HepG2 (cell line): ENCODE measurements at regions not wholly inside any gene's neighbourhood (a gene's known extent, or its start where the extent isn't known, plus 50 kb on each side); places are given as distances from the start of the nearest gene placed in this dataset.
A peak's percentile ranks its signal among the peaks of the same experiment; 100 is the strongest.

ENCODE experiments used
- ATAC-seq: fragments of 200-7000 bp; cut with Tn5 transposase; 3 replicates; pipeline ENCODE4 v1.9.1; 2020; ENCODE audit warnings: mild to moderate bottlenecking, moderate library complexity
- BruUV-seq: library from RNA; stranded (reverse); fragments of 400-500 nt; replicated peaks from 2 replicates; lab custom pipeline; 2021; lab: Mats Ljungman, UMichigan
- CTCF ChIA-PET: fragments of 300-600 bp; formaldehyde crosslinking; extraction: SDS; loops from one replicate; lab custom pipeline; 2021; ENCODE audit warnings: low total read pairs, inconsistent platforms, low intra/inter-chr PET ratio; lab: Yijun Ruan, JAX
- POLR2A ChIA-PET: fragments of 350-600 bp; sonication (Branson Sonifier 250); formaldehyde crosslinking; loops from one replicate; lab custom pipeline; 2020; ENCODE audit warnings: antibody characterized with exemption, inconsistent platforms; lab: Yijun Ruan, JAX
- DNase-seq: peaks from one replicate; pipeline ENCODE4 v3.0.0-alpha.2; 2015; ENCODE audit warnings: low spot score
- FAIRE-seq: peaks from 3 replicates; lab custom pipeline; 2011; peaks lifted over from hg19 to GRCh38; lab: Jason Lieb, UNC
- H2AFZ ChIP-seq: one replicate; pipeline ENCODE4 v1.6.1; 2011; ENCODE audit warnings: low read length, inconsistent platforms
- H3K27ac ChIP-seq: fragments of 300-600 bp; 3 replicates; pipeline ENCODE4 v1.8.0; 2011; ENCODE audit warnings: mixed run types, mild to moderate bottlenecking, mixed read lengths, low read length, inconsistent platforms; ENCODE audit not compliant: insufficient read depth; ENCODE audit errors: extremely low read length
- H3K27me3 ChIP-seq, 2 experiments: fragments of 200-600 bp in 1 of 2; 2 replicates in 1 of 2; 3 replicates in 1 of 2; pipeline versions ENCODE4 v1.6.0 to v1.8.0; 2011; ENCODE audit warnings: low read length in 2 of 2, mild to moderate bottlenecking in 2 of 2, moderate library complexity in 2 of 2, inconsistent platforms in 1 of 2; ENCODE audit not compliant: insufficient read depth in 2 of 2, control insufficient read depth in 1 of 2
- H3K36me3 ChIP-seq, 2 experiments: fragments of 200-600 bp in 1 of 2; replicated peaks in 1 of 2; 2 replicates in 1 of 2; 3 replicates in 1 of 2; pipeline versions ENCODE4 v1.5.1 to v1.8.0; 2011; ENCODE audit warnings: low read length in 2 of 2, inconsistent platforms in 1 of 2; ENCODE audit not compliant: insufficient read depth in 2 of 2, control insufficient read depth in 1 of 2
- H3K4me1 ChIP-seq: 2 replicates; pipeline ENCODE4 v1.5.1; 2012; ENCODE audit warnings: low read length, inconsistent platforms; ENCODE audit not compliant: insufficient read depth
- H3K4me2 ChIP-seq: 2 replicates; pipeline ENCODE4 v1.6.0; 2011; ENCODE audit warnings: low read depth, low read length, inconsistent platforms
- H3K4me3 ChIP-seq, 3 experiments: fragments of 200-600 bp in 1 of 3; sonication (generic), shearing (Covaris generic) in 1 of 3; replicated peaks in 1 of 3; 2 replicates each; pipeline ENCODE4 v1.5.1; 2011 to 2016; ENCODE audit warnings: low read length in 3 of 3, inconsistent platforms in 2 of 3, low read depth in 2 of 3, mild to moderate bottlenecking in 2 of 3, control low read depth in 1 of 3, mixed read lengths in 1 of 3; ENCODE audit not compliant: insufficient read depth in 1 of 3
- H3K79me2 ChIP-seq: one replicate; pipeline ENCODE4 v1.6.1; 2011; ENCODE audit warnings: low read length, inconsistent platforms; ENCODE audit not compliant: insufficient read depth
- H3K9ac ChIP-seq: 2 replicates; pipeline ENCODE4 v1.6.0; 2011; ENCODE audit warnings: mild to moderate bottlenecking, low read depth, low read length, inconsistent platforms; ENCODE audit not compliant: insufficient read depth
- H3K9me3 ChIP-seq: 2 replicates; pipeline ENCODE4 v1.5.1; 2012; ENCODE audit warnings: mild to moderate bottlenecking, low read length
- H4K20me1 ChIP-seq: 2 replicates; pipeline ENCODE4 v1.6.0; 2011; ENCODE audit warnings: inconsistent platforms, mild to moderate bottlenecking, low read length, moderate library complexity; ENCODE audit not compliant: insufficient read depth
- HIC2 ChIP-seq: sonication (generic); formaldehyde crosslinking; IDR thresholded peaks from 2 replicates; pipeline ENCODE4 v1.9.0; 2022; ENCODE audit warnings: low read depth, missing genetic modification reagents
- MAFG ChIP-seq: sonication (generic); formaldehyde crosslinking; IDR thresholded peaks from 2 replicates; pipeline ENCODE4 v1.5.1; 2020; ENCODE audit warnings: mild to moderate bottlenecking, missing genetic modification reagents
- MTF2 ChIP-seq: sonication (generic); formaldehyde crosslinking; IDR thresholded peaks from 2 replicates; pipeline ENCODE4 v1.5.0; 2020; ENCODE audit warnings: missing genetic modification reagents, borderline replicate concordance
- PHF8 ChIP-seq: sonication (generic); formaldehyde crosslinking; IDR thresholded peaks from 2 replicates; pipeline ENCODE4 v1.5.0; 2020; ENCODE audit warnings: missing genetic modification reagents
- REST ChIP-seq, 2 experiments: IDR thresholded peaks; 2 replicates each; pipeline ENCODE4 v1.6.1; 2011 to 2012; ENCODE audit warnings: low read length in 2 of 2, borderline replicate concordance in 1 of 2, low read depth in 1 of 2, mild to moderate bottlenecking in 1 of 2, moderate library complexity in 1 of 2
- REXO4 ChIP-seq: sonication (generic); formaldehyde crosslinking; IDR thresholded peaks from 2 replicates; pipeline ENCODE4 v1.8.0; 2022; ENCODE audit warnings: missing genetic modification reagents, mild to moderate bottlenecking, borderline replicate concordance
- ZBTB37 ChIP-seq: sonication (generic); formaldehyde crosslinking; IDR thresholded peaks from 2 replicates; pipeline ENCODE4 v1.4.0; 2020; ENCODE audit warnings: mild to moderate bottlenecking, missing genetic modification reagents
- ZMYM2 ChIP-seq: sonication (generic); formaldehyde crosslinking; IDR thresholded peaks from 2 replicates; pipeline ENCODE4 v1.8.0; 2022; ENCODE audit warnings: mild to moderate bottlenecking, missing genetic modification reagents
- ZNF691 ChIP-seq: sonication (generic); formaldehyde crosslinking; IDR thresholded peaks from 2 replicates; pipeline ENCODE4 v1.4.0; 2020; ENCODE audit warnings: missing genetic modification reagents, low read depth, mild to moderate bottlenecking, borderline replicate concordance
- ZNF784 ChIP-seq: sonication (generic); formaldehyde crosslinking; IDR thresholded peaks from 2 replicates; pipeline ENCODE4 v1.5.1; 2020; ENCODE audit warnings: missing genetic modification reagents, mild to moderate bottlenecking, borderline replicate concordance
- WGBS: methylation state at CpG from one replicate; pipeline ENCODE4 v1.1.6; 2017; ENCODE audit warnings: low lambda C conversion rate; 5-methylcytosine and 5-hydroxymethylcytosine counted together
- in situ Hi-C: cut with HindIII; loops from 2 replicates; pipeline ENCODE4 v1.10.0; 2017; ENCODE audit warnings: low pct_unique_long_range_greater_than_20kb; ENCODE audit not compliant: extremely low pct_ligation_motif_present
- intact Hi-C: fragments of 100-400 bp; cut with micrococcal nuclease; formaldehyde crosslinking; loops from one replicate; pipeline ENCODE4 v1.10.0; 2022; ENCODE audit not compliant: unreplicated experiment

- 0 out of 2 replicates have a peak, but pooled peaks have one; percentile 8 for TF ChIP-seq ZBTB37 (CRISPR knock-in tag)
- TF ChIP-seq PHF8 (CRISPR knock-in tag) = 0 out of 2 replicates have a peak, but pooled peaks have one; percentile 14
- peak; percentile 77 for TF ChIP-seq ZMYM2 (CRISPR knock-in tag)
- TF ChIP-seq ZNF784 (CRISPR knock-in tag) = peak; percentile 42; the same call in 1 of the 2 replicates
- TF ChIP-seq HIC2 (CRISPR knock-in tag) = peak; percentile 66; the same call in 1 of the 2 replicates
These were observed 57.0 kb downstream of the NCOR2 start (continued) for GRCh38 chr12:124510301-124510970.

GRCh38 chr12:124509676-124510300, 57.6 kb downstream of the NCOR2 start:
- 0% methylated on average over 9 of the region's 16 CpGs for WGBS
- Histone ChIP-seq H3K9ac (peak overlapping the region; percentile 23), H3K36me3 (no peaks in the 10 kb centered on the region; a peak in 1 of 5 replicates), H3K4me2 (peak overlapping the region; percentile 78), H2AFZ (no peak overlapping the region), H3K27ac (peak overlapping the region; percentile 62), H3K9me3 (no peaks in the 10 kb centered on the region), H3K27me3 (no peaks in the 10 kb centered on the region), H3K4me3 (peak overlapping the region in 1 of 3 experiments; percentile 51; a peak in 2 of 6 replicates), H3K4me1 (peaks cover 52% of the 10 kb centered on the region), H3K79me2 (peaks cover 25% of the 10 kb centered on the region), H4K20me1 (peaks cover 20% of the 10 kb centered on the region)
- CTCF ChIA-PET = no interaction called here
- peak; percentile 86 for DNase-seq
- peak; percentile 83 for FAIRE-seq
- POLR2A ChIA-PET = interaction anchor here (0.6 to 1.5 kb wide), 2 partner anchors 9 to 406 kb away, joined by 4 to 9 read pairs; no protein-coding TSS in a partner anchor
- BruUV-seq = no TSS peak
- in situ Hi-C loops = no loop called here
- ATAC-seq = peak; percentile 87
- intact Hi-C loops = loop anchor here (10.0 kb wide), 1 partner anchor 55 kb away; the partner anchor contains the start of gene NCOR2
- TF ChIP-seq ZNF691 (CRISPR knock-in tag) (no peak), MTF2 (CRISPR knock-in tag) (0 out of 2 replicates have a peak, but pooled peaks have one; percentile 38), REXO4 (no peak), MAFG (CRISPR knock-in tag) (no peak), REST (IDR thresholded peaks at IDR 0.05; ENCODE audit: borderline replicate concordance in 1 of 2, low read depth in 1 of 2, low read length in 2 of 2) (no peak)
